Immature natural killer cell (primary cell): ENCODE measurements at regions not wholly inside any gene's neighbourhood (a gene's known extent, or its start where the extent isn't known, plus 50 kb on each side); places are given as distances from the start of the nearest gene placed in this dataset.
"Not testable (repeated sequence)": the region's sequence is repeated elsewhere in the genome, so short reads cannot be mapped to it uniquely, and the experiment has no call there.

Experiments
- DNase-seq, 3 donors: peaks; one replicate each; pipeline ENCODE4 v3.0.0; 2022; ENCODE audit warnings: mixed read lengths in 1 of 3
- H3K27ac Mint-ChIP-seq, 6 donors: one replicate each; pipeline ENCODE4 v1.8.0; 2020; ENCODE audit warnings: mixed read lengths in 6 of 6, mild to moderate bottlenecking in 5 of 6, inconsistent platforms in 4 of 6, moderate library complexity in 3 of 6
- H3K27me3 Mint-ChIP-seq, 3 donors: one replicate each; pipeline ENCODE4 v1.8.0; 2020 to 2021; ENCODE audit warnings: low read depth in 3 of 3, mild to moderate bottlenecking in 3 of 3, mixed read lengths in 3 of 3, moderate library complexity in 3 of 3, inconsistent platforms in 1 of 3
- H3K36me3 Mint-ChIP-seq, 3 donors: one replicate each; pipeline ENCODE4 v1.8.0; 2020; ENCODE audit warnings: mixed read lengths in 3 of 3, inconsistent platforms in 2 of 3, mild to moderate bottlenecking in 2 of 3
- H3K4me1 Mint-ChIP-seq, 2 donors: one replicate each; pipeline ENCODE4 v1.8.0; 2020; ENCODE audit warnings: inconsistent platforms in 2 of 2, mild to moderate bottlenecking in 2 of 2, mixed read lengths in 2 of 2, moderate library complexity in 1 of 2
- H3K4me3 Mint-ChIP-seq, 5 donors: one replicate each; pipeline ENCODE4 v1.8.0; 2020; ENCODE audit warnings: mild to moderate bottlenecking in 5 of 5, mixed read lengths in 5 of 5, inconsistent platforms in 3 of 5, moderate library complexity in 3 of 5
- H3K9me3 Mint-ChIP-seq, 6 donors: one replicate each; pipeline ENCODE4 v1.8.0; 2020; ENCODE audit warnings: mild to moderate bottlenecking in 6 of 6, mixed read lengths in 6 of 6, inconsistent platforms in 4 of 6, moderate library complexity in 3 of 6

- no peaks in the 10 kb centered on the region for H3K4me1 Mint-ChIP-seq
- DNase-seq, result no peak
- peaks cover 0 to 7% (median 0%) of the 10 kb centered on the region in 6 donors for H3K9me3 Mint-ChIP-seq
- H3K27ac Mint-ChIP-seq, result no peak overlapping the region
- H3K4me3 Mint-ChIP-seq, result no peak overlapping the region
- H3K36me3 Mint-ChIP-seq, result no peaks in the 10 kb centered on the region
- H3K27me3 Mint-ChIP-seq, result peaks cover 0 to 3% (median 0%) of the 10 kb centered on the region in 3 donors
Measured at GRCh38 chr6:79821859-79822258, 125.5 kb downstream of the ELOVL4 start.

- Mint-ChIP-seq H3K27me3 (no peaks in the 10 kb centered on the region), H3K4me3 (no peak overlapping the region), H3K27ac (no peak overlapping the region), H3K4me1 (no peaks in the 10 kb centered on the region), H3K36me3 (no peaks in the 10 kb centered on the region), H3K9me3 (no peaks in the 10 kb centered on the region)
- DNase-seq, result no peak
Measured at GRCh38 chr6:79818471-79818870, 128.9 kb downstream of the ELOVL4 start.

- Mint-ChIP-seq H3K36me3 (no peaks in the 10 kb centered on the region), H3K4me3 (no peak overlapping the region), H3K9me3 (no peaks in the 10 kb centered on the region), H3K27ac (no peak overlapping the region), H3K4me1 (no peaks in the 10 kb centered on the region), H3K27me3 (peaks cover 0 to 3% (median 0%) of the 10 kb centered on the region in 3 donors)
- DNase-seq, result no peak
Measured at GRCh38 chr6:79814940-79815339, 132.4 kb downstream of the ELOVL4 start.

GRCh38 chr6:79813854-79814709 lies 133.3 kb downstream of the ELOVL4 start:
- H3K36me3 Mint-ChIP-seq, result no peaks in the 10 kb centered on the region
- H3K4me1 Mint-ChIP-seq, result no peaks in the 10 kb centered on the region
- no peak overlapping the region for H3K4me3 Mint-ChIP-seq
- DNase-seq, result peak; percentile 3 to 37 (median 9)
- no peaks in the 10 kb centered on the region for H3K9me3 Mint-ChIP-seq
- H3K27ac Mint-ChIP-seq, result no peak overlapping the region
- H3K27me3 Mint-ChIP-seq, result peaks cover 0 to 3% (median 0%) of the 10 kb centered on the region in 3 donors

- no peak for DNase-seq
- Mint-ChIP-seq H3K4me3 (no peak overlapping the region), H3K9me3 (no peaks in the 10 kb centered on the region), H3K4me1 (no peaks in the 10 kb centered on the region), H3K27ac (no peak overlapping the region), H3K36me3 (no peaks in the 10 kb centered on the region), H3K27me3 (peaks cover 0 to 3% (median 0%) of the 10 kb centered on the region in 3 donors)
Measured at GRCh38 chr6:79813143-79813850, 134.1 kb downstream of the ELOVL4 start.

- H3K27ac Mint-ChIP-seq, result no peak overlapping the region
- H3K27me3 Mint-ChIP-seq, result peaks cover 0 to 3% (median 0%) of the 10 kb centered on the region in 3 donors
- H3K4me1 Mint-ChIP-seq, result no peaks in the 10 kb centered on the region
- DNase-seq, result no peak
- no peaks in the 10 kb centered on the region for H3K9me3 Mint-ChIP-seq
- no peaks in the 10 kb centered on the region for H3K36me3 Mint-ChIP-seq
- no peak overlapping the region for H3K4me3 Mint-ChIP-seq
Measured at GRCh38 chr6:79812195-79812594, 135.2 kb downstream of the ELOVL4 start.

- peaks cover 0 to 3% (median 0%) of the 10 kb centered on the region in 3 donors for H3K27me3 Mint-ChIP-seq
- no peak overlapping the region for H3K4me3 Mint-ChIP-seq
- no peaks in the 10 kb centered on the region for H3K36me3 Mint-ChIP-seq
- H3K9me3 Mint-ChIP-seq, result peaks cover 0 to 5% (median 0%) of the 10 kb centered on the region in 6 donors
- no peak overlapping the region for H3K27ac Mint-ChIP-seq
- H3K4me1 Mint-ChIP-seq, result no peaks in the 10 kb centered on the region
- no peak for DNase-seq
Measured at GRCh38 chr6:79810871-79811270, 136.5 kb downstream of the ELOVL4 start.

GRCh38 chr6:79810185-79810705 lies 137.1 kb downstream of the ELOVL4 start:
- no peak for DNase-seq
- Mint-ChIP-seq H3K27ac (no peak overlapping the region), H3K27me3 (peaks cover 0 to 3% (median 0%) of the 10 kb centered on the region in 3 donors), H3K9me3 (peaks cover 0 to 6% (median 2%) of the 10 kb centered on the region in 6 donors), H3K4me1 (no peaks in the 10 kb centered on the region), H3K36me3 (no peaks in the 10 kb centered on the region), H3K4me3 (no peak overlapping the region)

GRCh38 chr6:79808921-79809320 lies 138.4 kb downstream of the ELOVL4 start:
- no peak for DNase-seq
- peaks cover 0 to 6% (median 2%) of the 10 kb centered on the region in 6 donors for H3K9me3 Mint-ChIP-seq
- no peaks in the 10 kb centered on the region for H3K36me3 Mint-ChIP-seq
- no peak overlapping the region for H3K27ac Mint-ChIP-seq
- H3K4me1 Mint-ChIP-seq, result no peaks in the 10 kb centered on the region
- H3K4me3 Mint-ChIP-seq, result no peak overlapping the region
- H3K27me3 Mint-ChIP-seq, result peaks cover 0 to 3% (median 0%) of the 10 kb centered on the region in 3 donors

GRCh38 chr6:79806661-79807060 lies 140.7 kb downstream of the ELOVL4 start:
- H3K4me3 Mint-ChIP-seq, H3K4me1 Mint-ChIP-seq, DNase-seq, H3K27me3 Mint-ChIP-seq, H3K9me3 Mint-ChIP-seq, H3K36me3 Mint-ChIP-seq, H3K27ac Mint-ChIP-seq: not testable (repeated sequence)

- Mint-ChIP-seq H3K4me1 (no peaks in the 10 kb centered on the region), H3K27me3 (no peaks in the 10 kb centered on the region), H3K9me3 (peaks cover 0 to 6% (median 2%) of the 10 kb centered on the region in 6 donors), H3K27ac (no peak overlapping the region), H3K36me3 (no peaks in the 10 kb centered on the region), H3K4me3 (no peak overlapping the region)
- no peak for DNase-seq
Measured at GRCh38 chr6:79804732-79805131, 142.6 kb downstream of the ELOVL4 start.

GRCh38 chr6:79803917-79804316 lies 143.4 kb downstream of the ELOVL4 start:
- no peak overlapping the region for H3K4me3 Mint-ChIP-seq
- H3K4me1 Mint-ChIP-seq, result no peaks in the 10 kb centered on the region
- no peak overlapping the region for H3K27ac Mint-ChIP-seq
- no peaks in the 10 kb centered on the region for H3K27me3 Mint-ChIP-seq
- no peak for DNase-seq
- no peaks in the 10 kb centered on the region for H3K36me3 Mint-ChIP-seq
- H3K9me3 Mint-ChIP-seq, result peaks cover 0 to 6% (median 3%) of the 10 kb centered on the region in 6 donors

GRCh38 chr6:79802657-79803300 lies 144.6 kb downstream of the ELOVL4 start:
- Mint-ChIP-seq H3K4me1 (no peaks in the 10 kb centered on the region), H3K27me3 (no peaks in the 10 kb centered on the region), H3K4me3 (no peak overlapping the region), H3K36me3 (no peaks in the 10 kb centered on the region), H3K9me3 (peaks cover 0 to 6% (median 3%) of the 10 kb centered on the region in 6 donors), H3K27ac (no peak overlapping the region)
- DNase-seq, result no peak

- no peak for DNase-seq
- Mint-ChIP-seq H3K27me3 (peaks cover 0 to 6% (median 0%) of the 10 kb centered on the region in 3 donors), H3K4me3 (no peak overlapping the region), H3K9me3 (peaks cover 0 to 6% (median under 1%) of the 10 kb centered on the region in 6 donors), H3K27ac (no peak overlapping the region), H3K4me1 (no peaks in the 10 kb centered on the region), H3K36me3 (no peaks in the 10 kb centered on the region)
Measured at GRCh38 chr6:79801362-79801761, 146.0 kb downstream of the ELOVL4 start.
